ENCODE measurements at regions not wholly inside any gene's neighbourhood (a gene's known extent, or its start where the extent isn't known, plus 50 kb on each side); places are given as distances from the start of the nearest gene placed in this dataset.

DNA sequence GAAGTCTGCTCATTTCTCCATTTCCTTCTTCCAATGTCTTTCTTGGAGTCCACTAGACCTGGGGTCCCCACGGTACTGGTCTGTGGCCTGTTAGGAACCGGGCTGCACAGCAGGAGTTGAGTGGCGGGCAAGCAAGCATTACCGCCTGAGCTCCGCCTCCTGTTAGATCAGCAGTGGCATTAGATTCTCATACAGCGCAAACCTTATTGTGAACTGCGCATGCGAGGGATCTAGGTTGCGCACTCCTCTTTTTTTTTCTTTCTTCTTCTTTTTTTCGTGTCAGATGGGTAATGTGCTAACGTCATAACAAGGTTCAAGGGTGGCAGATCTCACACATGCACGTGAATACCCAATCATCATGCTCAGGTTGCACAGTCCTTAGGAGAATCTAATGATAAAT is 53.1 kb upstream of the DLX2 start:
- TF ChIP-seq GATA1 (IDR thresholded peaks at IDR 0.05; ENCODE audit: low read depth, low read length): no peak
- TF ChIP-seq POLR2A (IDR thresholded peaks at IDR 0.05; ENCODE audit: low read length): no peak
